Activated CD8-positive, alpha-beta T cell treated with anti-CD3 and anti-CD28 coated beads for 36 hours (primary cell): ENCODE measurements at regions not wholly inside any gene's neighbourhood (a gene's known extent, or its start where the extent isn't known, plus 50 kb on each side); places are given as distances from the start of the nearest gene placed in this dataset.

Experiments used
- ATAC-seq: fragments of 200-7000 bp; cut with Tn5 transposase; one replicate; pipeline ENCODE4 v1.10.0; 2021; ENCODE audit warnings: mild to moderate bottlenecking, moderate library complexity
- CTCF ChIA-PET: fragments of 350-600 bp; sonication (Branson Sonifier 250); formaldehyde crosslinking; loops from one replicate; lab custom pipeline; 2021; ENCODE audit warnings: antibody characterized with exemption; lab: Charles Lee
- POLR2A ChIA-PET: fragments of 350-600 bp; sonication (Branson Sonifier 250); formaldehyde crosslinking; loops from one replicate; lab custom pipeline; 2021; ENCODE audit warnings: antibody characterized with exemption; lab: Charles Lee
- DNase-seq: peaks from one replicate; pipeline ENCODE4 v3.0.0-alpha.2; 2020
- H3K27ac Mint-ChIP-seq: one replicate; pipeline ENCODE4 v1.8.0; 2021; ENCODE audit warnings: mild to moderate bottlenecking, mixed read lengths
- H3K27me3 Mint-ChIP-seq: one replicate; pipeline ENCODE4 v1.8.0; 2021; ENCODE audit warnings: mixed read lengths
- H3K36me3 Mint-ChIP-seq: one replicate; pipeline ENCODE4 v1.8.0; 2021; ENCODE audit warnings: low read depth, mixed read lengths
- H3K4me1 Mint-ChIP-seq: one replicate; pipeline ENCODE4 v1.8.0; 2021; ENCODE audit warnings: low read depth, mixed read lengths
- H3K4me3 Mint-ChIP-seq: one replicate; pipeline ENCODE4 v1.8.0; 2021; ENCODE audit warnings: mild to moderate bottlenecking, moderate library complexity, mixed read lengths
- H3K9me3 Mint-ChIP-seq: one replicate; pipeline ENCODE4 v1.8.0; 2021; ENCODE audit warnings: mixed read lengths
- CTCF ChIP-seq: fragments of 200-600 bp; IDR thresholded peaks from one replicate; pipeline ENCODE4 v1.8.0; 2022; ENCODE audit warnings: antibody characterized with exemption, mild to moderate bottlenecking
- intact Hi-C: fragments of 100-400 bp; cut with micrococcal nuclease; formaldehyde crosslinking; loops from one replicate; pipeline ENCODE4 v1.10.0; 2022

GRCh38 chr7:67855322-67855721 lies 858.7 kb downstream of the TYW1 start:
- H3K4me3 Mint-ChIP-seq, result no peak overlapping the region
- CTCF ChIA-PET, result no interaction called here
- H3K27ac Mint-ChIP-seq, result no peak overlapping the region

GRCh38 chr7:67856046-67856445 lies 859.4 kb downstream of the TYW1 start:
- DNase-seq, result no peak
- TF ChIP-seq CTCF, result no peak
- intact Hi-C loops, result no loop called here
- Mint-ChIP-seq H3K36me3 (peaks cover 1% of the 10 kb centered on the region), H3K27me3 (no peaks in the 10 kb centered on the region), H3K4me3 (no peak overlapping the region), H3K9me3 (peaks cover 10% of the 10 kb centered on the region), H3K27ac (no peak overlapping the region), H3K4me1 (no peaks in the 10 kb centered on the region)
- no peak for ATAC-seq
- POLR2A ChIA-PET, result no interaction called here
- CTCF ChIA-PET, result no interaction called here

More at GRCh38 chr7:67855322-67855721, 858.7 kb downstream of the TYW1 start:
- TF ChIP-seq CTCF, result no peak
- ATAC-seq (no peak), DNase-seq (no peak)
- POLR2A ChIA-PET, result no interaction called here
- H3K36me3 Mint-ChIP-seq, result peaks cover 1% of the 10 kb centered on the region
- H3K9me3 Mint-ChIP-seq, result peaks cover 6% of the 10 kb centered on the region
- no peaks in the 10 kb centered on the region for H3K27me3 Mint-ChIP-seq
- intact Hi-C loops, result no loop called here
- H3K4me1 Mint-ChIP-seq, result no peaks in the 10 kb centered on the region

DNA sequence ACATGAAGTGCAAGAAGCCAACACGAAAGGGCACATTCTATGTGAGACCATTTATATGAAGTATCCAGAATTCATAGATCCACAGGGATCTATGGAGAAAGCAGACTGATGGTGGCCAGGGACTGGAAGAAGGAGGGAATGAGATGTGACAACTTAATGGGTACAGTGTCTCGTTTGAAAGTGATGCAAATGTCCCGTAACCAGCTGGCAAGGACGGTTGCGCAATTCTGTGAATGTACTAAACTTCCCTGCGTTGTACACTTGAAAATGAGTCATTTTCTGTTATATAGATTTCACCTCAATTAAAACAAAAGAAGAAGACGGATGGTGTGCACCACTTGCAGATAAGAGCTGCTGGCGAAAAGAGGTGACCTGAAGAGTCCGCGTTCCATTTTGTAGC lies 861.1 kb downstream of the TYW1 start:
- Mint-ChIP-seq H3K36me3 (peaks cover 1% of the 10 kb centered on the region), H3K27ac (no peak overlapping the region), H3K4me1 (no peaks in the 10 kb centered on the region), H3K9me3 (peaks cover 17% of the 10 kb centered on the region), H3K27me3 (no peaks in the 10 kb centered on the region), H3K4me3 (no peak overlapping the region)
- intact Hi-C loops, result no loop called here
- no peak for ATAC-seq
- no peak for DNase-seq
- POLR2A ChIA-PET, result no interaction called here
- CTCF ChIA-PET, result no interaction called here
- no peak for TF ChIP-seq CTCF

GRCh38 chr7:67858931-67859330 lies 862.3 kb downstream of the TYW1 start:
- ATAC-seq, result no peak
- no peaks in the 10 kb centered on the region for H3K4me1 Mint-ChIP-seq
- no peaks in the 10 kb centered on the region for H3K36me3 Mint-ChIP-seq
- ChIA-PET CTCF (no interaction called here), POLR2A (no interaction called here)
- H3K27ac Mint-ChIP-seq, result no peak overlapping the region
- intact Hi-C loops, result no loop called here
- H3K4me3 Mint-ChIP-seq, result no peak overlapping the region
- TF ChIP-seq CTCF, result no peak
- peaks cover 19% of the 10 kb centered on the region for H3K9me3 Mint-ChIP-seq
- no peak for DNase-seq
- H3K27me3 Mint-ChIP-seq, result no peaks in the 10 kb centered on the region

DNA sequence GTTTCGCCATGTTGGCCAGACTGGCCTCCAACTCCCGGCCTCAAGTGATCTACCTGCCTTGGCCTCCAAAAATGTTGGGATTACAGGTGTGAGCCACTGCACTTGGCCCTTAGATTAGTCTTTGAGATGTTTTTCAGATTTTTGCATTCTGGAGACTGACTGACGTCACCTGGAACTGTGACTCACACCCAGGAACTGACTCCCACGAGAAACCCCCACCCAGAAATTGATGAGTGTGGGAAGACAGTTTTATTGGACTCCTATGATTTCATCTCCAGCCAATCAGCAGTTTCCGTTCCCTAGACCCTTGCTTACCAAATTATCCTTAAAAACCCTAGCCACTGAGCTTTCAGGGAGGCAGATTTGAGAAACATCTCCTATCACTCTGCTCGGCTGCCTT lies 867.3 kb downstream of the TYW1 start:
- intact Hi-C loops, result no loop called here
- Mint-ChIP-seq H3K4me1 (no peaks in the 10 kb centered on the region), H3K4me3 (no peak overlapping the region), H3K36me3 (no peaks in the 10 kb centered on the region), H3K27ac (no peak overlapping the region), H3K9me3 (peaks cover 19% of the 10 kb centered on the region), H3K27me3 (no peaks in the 10 kb centered on the region)
- ChIA-PET CTCF (no interaction called here), POLR2A (no interaction called here)
- ATAC-seq, result no peak
- TF ChIP-seq CTCF, result no peak
- DNase-seq, result no peak
